ENCODE measurements at regions not wholly inside any gene's neighbourhood (a gene's known extent, or its start where the extent isn't known, plus 50 kb on each side); places are given as distances from the start of the nearest gene placed in this dataset.

GRCh38 chr19:32141840-32142511, 203.4 kb upstream of the ZNF507 start:
- no peak for DNase-seq (ENCODE audit: low read depth in 3 of 3, low spot score in 1 of 3)

- no peak for DNase-seq (ENCODE audit: low read depth in 3 of 3, low spot score in 1 of 3)
Observed at GRCh38 chr19:32146664-32147063, 198.7 kb upstream of the ZNF507 start.

- DNase-seq (ENCODE audit: low read depth in 3 of 3, low spot score in 1 of 3) = no peak
Observed at GRCh38 chr19:32150605-32151004, 194.8 kb upstream of the ZNF507 start.

DNA sequence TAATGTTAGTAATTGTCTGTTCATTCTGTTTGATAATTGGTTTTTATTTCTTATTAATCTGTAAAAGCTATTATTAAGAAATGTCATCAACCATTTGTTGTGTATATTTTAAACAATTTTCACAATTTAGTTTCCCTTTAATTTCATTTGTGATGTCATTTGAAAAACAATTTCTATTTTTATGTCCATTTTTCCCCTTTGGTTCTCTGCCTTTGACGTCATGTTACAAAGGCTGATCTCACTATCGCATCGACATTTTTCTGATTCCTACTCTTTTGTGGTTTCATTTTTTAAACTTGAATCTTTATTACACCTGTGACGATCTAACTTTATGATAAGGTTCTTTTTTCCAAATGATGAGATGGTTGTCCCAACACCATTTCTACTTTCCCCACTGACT, 191.0 kb upstream of the ZNF507 start:
- no peak for DNase-seq (ENCODE audit: low read depth in 3 of 3, low spot score in 1 of 3)

DNA sequence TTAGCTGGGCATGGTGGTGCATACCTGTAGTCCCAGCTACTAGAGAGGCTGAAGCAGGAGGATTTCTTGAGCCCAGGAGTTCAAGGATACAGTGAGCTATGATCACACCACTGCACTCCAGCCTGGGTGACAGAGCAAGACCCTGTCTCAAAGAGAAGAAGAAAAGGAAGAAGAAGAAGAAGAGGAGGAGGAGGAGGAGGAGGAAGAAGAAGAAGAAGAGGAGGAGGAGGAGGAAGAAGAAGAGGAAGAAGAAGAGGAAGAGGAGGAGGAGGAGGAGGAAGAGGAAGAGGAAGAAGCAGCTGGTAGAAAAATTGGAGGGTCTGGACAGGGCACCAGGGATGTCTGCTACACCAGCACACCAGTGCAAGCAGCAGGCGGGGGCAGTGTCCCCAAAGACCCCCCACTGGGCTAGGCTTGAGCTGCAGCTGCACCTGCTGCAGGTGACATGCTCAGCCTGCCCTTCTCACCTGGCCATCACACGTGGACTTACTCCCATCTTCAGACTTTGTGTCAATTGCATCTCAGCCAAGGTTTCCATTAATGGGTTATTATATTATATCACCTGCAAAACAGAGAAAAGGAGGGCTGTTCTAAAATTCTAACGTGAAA, 180.9 kb upstream of the ZNF507 start:
- DNase-seq (ENCODE audit: low read depth in 3 of 3, low spot score in 1 of 3) = no peak

GRCh38 chr19:32165141-32165540, 180.3 kb upstream of the ZNF507 start:
- no peak for DNase-seq (ENCODE audit: low read depth in 3 of 3, low spot score in 1 of 3)

DNA sequence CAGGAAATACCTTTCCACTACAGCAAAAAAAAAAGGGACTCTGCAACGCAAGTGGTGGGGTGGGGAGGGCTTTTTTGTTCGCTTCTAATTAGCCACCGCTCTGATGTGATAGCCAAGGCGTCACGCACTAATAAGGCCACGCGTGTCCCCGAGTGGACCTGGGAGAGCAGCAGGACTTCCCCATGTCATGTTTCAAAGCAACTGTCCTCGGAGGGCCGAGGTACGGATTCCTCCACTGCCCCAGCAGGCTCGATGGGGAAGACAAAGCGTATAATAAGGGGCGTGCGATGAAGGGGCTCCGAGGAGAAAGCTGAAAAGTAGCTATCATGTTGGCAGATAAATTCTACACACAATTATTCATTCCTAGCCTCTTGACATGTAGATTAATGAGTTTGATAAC, 179.7 kb upstream of the ZNF507 start:
- DNase-seq (ENCODE audit: low read depth in 3 of 3, low spot score in 1 of 3) = no peak

DNA sequence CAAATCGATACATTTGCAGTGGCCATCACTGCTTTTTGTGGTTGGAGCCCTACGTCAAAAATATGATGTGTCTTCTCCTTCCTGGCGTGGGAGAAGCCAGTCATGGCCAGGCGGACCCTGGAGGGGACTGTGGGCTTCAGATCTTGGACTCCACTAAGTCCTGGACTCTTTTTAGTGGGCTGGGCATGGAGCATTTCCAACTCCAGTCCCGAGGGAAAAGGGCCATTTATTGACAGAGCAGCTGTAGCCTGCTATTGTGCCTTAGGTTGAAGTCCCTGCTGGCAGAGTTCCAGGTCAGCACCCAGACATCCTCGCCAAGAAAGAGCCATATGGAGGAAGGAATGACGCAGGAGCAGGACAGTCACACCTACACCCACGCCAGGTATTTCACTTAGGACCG, 179.2 kb upstream of the ZNF507 start:
- no peak for DNase-seq (ENCODE audit: low read depth in 3 of 3, low spot score in 1 of 3)

DNA sequence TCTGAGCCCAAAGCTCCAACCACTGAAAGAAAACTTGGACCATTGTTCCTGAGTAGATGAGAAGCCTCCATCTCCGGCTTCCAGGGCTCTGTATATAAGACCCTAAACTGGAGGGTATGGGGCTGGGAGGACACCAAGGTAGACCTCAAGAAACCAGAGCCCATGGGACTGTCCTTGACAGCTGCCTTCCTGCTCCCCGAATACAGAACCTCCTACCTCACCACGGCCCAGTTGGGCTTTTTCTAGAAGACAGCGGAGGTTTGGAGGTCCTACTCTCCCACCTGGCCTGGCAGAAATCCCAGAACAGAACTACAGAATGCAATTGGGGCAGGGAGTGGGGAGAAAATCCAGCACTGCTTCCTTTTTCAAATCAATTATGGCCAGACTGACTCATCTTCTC, 177.3 kb upstream of the ZNF507 start:
- no peak for DNase-seq (ENCODE audit: low read depth in 3 of 3, low spot score in 1 of 3)

DNA sequence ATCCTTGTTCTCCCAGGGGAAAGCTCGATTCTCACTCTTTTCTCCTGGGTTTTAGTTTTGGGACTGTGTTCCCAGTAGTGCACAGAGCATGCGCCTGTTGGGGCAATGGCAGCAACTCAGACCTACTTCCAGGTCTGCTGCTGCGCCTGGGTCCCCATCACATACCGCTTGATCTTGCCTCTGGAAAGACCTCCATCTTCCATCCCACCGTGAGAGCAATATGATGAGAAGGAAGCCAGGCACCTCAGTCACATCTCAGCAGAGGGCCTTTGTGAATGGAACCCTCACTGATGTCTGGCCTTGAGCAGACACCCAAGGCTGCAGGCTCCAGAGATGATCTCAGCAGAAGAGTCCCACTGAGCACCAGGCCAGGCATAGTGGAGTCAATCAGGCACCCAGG, 176.8 kb upstream of the ZNF507 start:
- no peak for DNase-seq (ENCODE audit: low read depth in 3 of 3, low spot score in 1 of 3)

GRCh38 chr19:32171719-32172151, 173.7 kb upstream of the ZNF507 start:
- DNase-seq (ENCODE audit: low read depth in 3 of 3, low spot score in 1 of 3) = no peak

- no peak for DNase-seq (ENCODE audit: low read depth in 3 of 3, low spot score in 1 of 3)
Observed at GRCh38 chr19:32172566-32173160, 172.7 kb upstream of the ZNF507 start.

DNA sequence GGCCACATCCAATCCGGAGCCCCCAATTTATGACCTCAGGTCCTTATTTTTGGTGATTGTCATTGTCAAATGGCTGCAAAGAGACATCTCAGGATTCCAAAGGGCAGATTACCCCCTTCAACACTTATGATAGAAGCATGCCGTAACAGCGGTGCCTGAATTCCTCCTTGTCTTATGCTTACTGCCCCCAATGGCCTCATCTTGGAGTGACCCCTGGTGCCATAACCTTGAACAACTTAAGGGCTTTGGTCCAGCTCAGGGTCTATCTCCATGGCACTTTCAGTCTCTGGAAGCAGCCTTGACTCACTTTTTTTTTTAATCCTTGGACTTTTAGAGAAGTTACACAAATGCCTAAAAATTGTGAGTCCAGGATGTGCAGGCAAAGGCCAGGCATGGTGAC, 171.6 kb upstream of the ZNF507 start:
- DNase-seq (ENCODE audit: low read depth in 3 of 3, low spot score in 1 of 3) = no peak

GRCh38 chr19:32174386-32175113, 170.9 kb upstream of the ZNF507 start:
- DNase-seq (ENCODE audit: low read depth in 3 of 3, low spot score in 1 of 3) = no peak

GRCh38 chr19:32176591-32176990, 168.8 kb upstream of the ZNF507 start:
- DNase-seq (ENCODE audit: low read depth in 3 of 3, low spot score in 1 of 3) = no peak

GRCh38 chr19:32177686-32178085, 167.7 kb upstream of the ZNF507 start:
- DNase-seq (ENCODE audit: low read depth in 3 of 3, low spot score in 1 of 3) = no peak

GRCh38 chr19:32178401-32178800, 167.0 kb upstream of the ZNF507 start:
- DNase-seq (ENCODE audit: low read depth in 3 of 3, low spot score in 1 of 3) = no peak

- DNase-seq (ENCODE audit: low read depth in 3 of 3, low spot score in 1 of 3) = no peak
Observed at GRCh38 chr19:32178956-32179355, 166.5 kb upstream of the ZNF507 start.

GRCh38 chr19:32181216-32181920, 164.0 kb upstream of the ZNF507 start:
- DNase-seq (ENCODE audit: low read depth in 3 of 3, low spot score in 1 of 3) = no peak

DNA sequence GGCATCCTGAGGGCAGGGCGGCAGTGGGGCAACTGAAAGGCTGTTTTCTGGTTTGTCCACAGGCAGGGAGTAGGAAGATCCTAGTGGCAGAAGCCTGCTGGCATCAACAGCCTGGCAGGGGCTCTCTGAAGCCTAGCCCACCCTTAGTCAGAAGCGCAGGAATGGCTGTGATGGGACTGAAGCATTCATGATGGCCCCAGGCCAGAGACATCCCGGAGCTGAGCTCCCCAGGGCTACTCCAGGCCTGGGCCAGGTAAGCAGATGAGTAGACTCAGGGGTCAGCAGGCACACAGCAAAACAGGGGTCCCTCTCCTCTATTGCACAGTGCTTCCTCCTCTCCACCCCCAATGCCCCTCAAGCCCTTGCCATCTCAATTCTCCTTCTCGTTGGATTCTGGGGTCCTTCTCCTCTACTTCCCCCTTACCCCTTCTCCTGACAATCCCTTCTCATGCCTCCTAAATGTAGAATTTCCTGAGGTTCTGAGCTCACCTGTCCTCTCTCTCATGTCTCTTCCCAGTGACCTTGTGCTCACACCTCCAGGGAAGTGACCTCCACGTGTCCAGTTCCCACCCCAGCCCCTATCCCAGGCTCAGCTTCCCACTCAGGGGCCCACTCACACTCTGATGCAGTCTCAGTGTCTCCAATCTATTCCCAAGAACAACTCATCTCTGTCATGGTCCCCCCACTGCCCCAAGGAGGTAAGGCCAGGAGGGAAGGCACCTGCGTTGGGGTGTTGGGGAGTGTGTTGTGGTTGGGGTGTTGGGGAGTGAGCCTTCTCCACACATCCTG, 158.7 kb upstream of the ZNF507 start:
- no peak for DNase-seq (ENCODE audit: low read depth in 3 of 3, low spot score in 1 of 3)

GRCh38 chr19:32188921-32189320, 156.5 kb upstream of the ZNF507 start:
- no peak for DNase-seq (ENCODE audit: low read depth in 3 of 3, low spot score in 1 of 3)
